ENCODE measurements at regions not wholly inside any gene's neighbourhood (a gene's known extent, or its start where the extent isn't known, plus 50 kb on each side); places are given as distances from the start of the nearest gene placed in this dataset.

DNA sequence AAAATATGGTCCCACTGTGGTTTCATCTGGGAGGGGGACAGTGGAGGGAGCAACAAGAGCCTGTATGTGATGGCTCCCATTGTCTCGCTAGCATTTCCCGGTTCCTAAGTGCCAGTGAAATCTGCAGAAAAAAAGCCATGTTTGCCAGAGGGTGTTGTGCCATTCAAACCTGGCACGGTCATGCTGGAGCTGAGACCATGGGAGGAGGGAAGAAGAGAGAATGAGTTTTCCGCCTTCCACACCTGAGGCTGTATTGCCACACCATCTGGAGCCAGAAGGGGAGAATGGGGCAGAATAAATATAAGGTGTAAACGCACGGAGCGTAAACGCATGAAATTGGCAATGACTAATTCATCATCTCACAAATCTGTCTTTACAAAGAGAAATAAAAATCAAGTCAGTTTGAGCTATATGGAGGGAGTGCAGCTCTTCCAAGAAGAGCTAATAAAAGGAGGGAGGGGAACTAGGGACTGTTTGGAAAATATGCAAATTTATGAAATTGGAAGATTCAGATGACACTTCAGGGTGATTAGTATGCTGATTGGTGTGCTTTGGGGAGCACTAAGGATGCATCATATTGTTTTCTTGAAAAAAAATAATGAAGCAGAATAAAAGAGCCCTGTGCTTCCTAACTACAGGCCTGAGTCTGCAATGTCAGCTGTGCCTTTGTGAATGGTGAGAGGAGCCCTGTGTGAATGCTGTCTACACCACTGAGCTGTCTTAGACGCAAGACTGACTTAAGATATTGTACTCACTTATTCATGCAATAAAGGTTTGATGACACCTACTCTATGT lies 237.9 kb downstream of the NSG2 start:
- TF ChIP-seq MXI1 (IDR thresholded peaks at IDR 0.05; ENCODE audit: low read depth, low read length): no peak
- TF ChIP-seq, protein P1, sequence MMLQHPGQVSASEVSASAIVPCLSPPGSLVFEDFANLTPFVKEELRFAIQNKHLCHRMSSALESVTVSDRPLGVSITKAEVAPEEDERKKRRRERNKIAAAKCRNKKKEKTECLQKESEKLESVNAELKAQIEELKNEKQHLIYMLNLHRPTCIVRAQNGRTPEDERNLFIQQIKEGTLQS (IDR thresholded peaks at IDR 0.05; ENCODE audit: borderline replicate concordance, extremely low read depth, low read depth, low read length): no peak
- TF ChIP-seq, protein P2, sequence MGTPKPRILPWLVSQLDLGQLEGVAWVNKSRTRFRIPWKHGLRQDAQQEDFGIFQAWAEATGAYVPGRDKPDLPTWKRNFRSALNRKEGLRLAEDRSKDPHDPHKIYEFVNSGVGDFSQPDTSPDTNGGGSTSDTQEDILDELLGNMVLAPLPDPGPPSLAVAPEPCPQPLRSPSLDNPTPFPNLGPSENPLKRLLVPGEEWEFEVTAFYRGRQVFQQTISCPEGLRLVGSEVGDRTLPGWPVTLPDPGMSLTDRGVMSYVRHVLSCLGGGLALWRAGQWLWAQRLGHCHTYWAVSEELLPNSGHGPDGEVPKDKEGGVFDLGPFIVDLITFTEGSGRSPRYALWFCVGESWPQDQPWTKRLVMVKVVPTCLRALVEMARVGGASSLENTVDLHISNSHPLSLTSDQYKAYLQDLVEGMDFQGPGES (IDR thresholded peaks at IDR 0.05): no peak

Data from GM12878 (cell line).